K562 (cell line): ENCODE measurements at regions not wholly inside any gene's neighbourhood (a gene's known extent, or its start where the extent isn't known, plus 50 kb on each side); places are given as distances from the start of the nearest gene placed in this dataset.
A peak's percentile ranks its signal among the peaks of the same experiment; 100 is the strongest.

Source experiments
- ATAC-seq: fragments of 200-7000 bp; cut with Tn5 transposase; 3 replicates; pipeline ENCODE4 v1.9.1; 2020; ENCODE audit warnings: moderate library complexity
- BruUV-seq: library from RNA; stranded (reverse); fragments of 400-500 nt; replicated peaks from 2 replicates; lab custom pipeline; 2021; lab: Mats Ljungman, UMichigan
- CTCF ChIA-PET: fragments of 300-600 bp; formaldehyde crosslinking; extraction: SDS; loops from one replicate; lab custom pipeline; 2021; ENCODE audit warnings: low intra/inter-chr PET ratio; lab: Yijun Ruan, JAX
- POLR2A ChIA-PET: fragments of 300-600, 350-650 bp; sonication (Branson Sonifier 250); formaldehyde crosslinking; extraction: SDS; loops from one replicate; lab custom pipeline; 2021; ENCODE audit warnings: antibody characterized with exemption, inconsistent platforms; lab: Yijun Ruan, JAX
- DNase-seq, 4 experiments: peaks; one replicate each; pipeline versions ENCODE4 v3.0.0 to v3.0.0-alpha.2; 2011 to 2018; ENCODE audit warnings: low spot score in 3 of 4, mixed read lengths in 3 of 4; ENCODE audit errors: extremely low read depth in 1 of 4
- FAIRE-seq: peaks from 2 replicates; lab custom pipeline; 2011; peaks lifted over from hg19 to GRCh38; lab: Jason Lieb, UNC
- H2AFZ ChIP-seq: 2 replicates; pipeline ENCODE4 v1.6.0; 2011; ENCODE audit warnings: low read depth, low read length, control low read depth, inconsistent platforms
- H3K27ac ChIP-seq: fragments of 200-600 bp; 3 replicates; pipeline ENCODE4 v1.8.0; 2011; ENCODE audit warnings: low read depth, mild to moderate bottlenecking, control low read depth, inconsistent platforms, low read length, moderate library complexity, mixed read lengths; ENCODE audit errors: extremely low read depth
- H3K27me3 ChIP-seq, 2 experiments: fragments of 300-600 bp in 1 of 2; 2 replicates in 1 of 2; 3 replicates in 1 of 2; pipeline versions ENCODE4 v1.6.0 to v1.8.0; 2011; ENCODE audit warnings: inconsistent platforms in 2 of 2, low read length in 2 of 2, mild to moderate bottlenecking in 1 of 2, mixed read lengths in 1 of 2, moderate library complexity in 1 of 2; ENCODE audit not compliant: control insufficient read depth in 2 of 2, insufficient read depth in 2 of 2
- H3K36me3 ChIP-seq: fragments of 300-600 bp; 3 replicates; pipeline ENCODE4 v1.8.0; 2011; ENCODE audit warnings: mild to moderate bottlenecking, low read length, inconsistent platforms; ENCODE audit not compliant: control insufficient read depth, insufficient read depth
- H3K4me1 ChIP-seq, 2 experiments: fragments of 200-600 bp in 1 of 2; replicated peaks in 1 of 2; 2 replicates in 1 of 2; 3 replicates in 1 of 2; pipeline versions ENCODE4 v1.5.1 to v1.8.0; 2011; ENCODE audit warnings: inconsistent platforms in 2 of 2, low read length in 2 of 2, mild to moderate bottlenecking in 1 of 2, mixed read lengths in 1 of 2, moderate library complexity in 1 of 2; ENCODE audit not compliant: control insufficient read depth in 2 of 2, insufficient read depth in 2 of 2
- H3K4me2 ChIP-seq: 2 replicates; pipeline ENCODE4 v1.6.1; 2011; ENCODE audit warnings: low read length, control low read depth, inconsistent platforms, mixed read lengths; ENCODE audit not compliant: insufficient read depth
- H3K4me3 ChIP-seq: fragments of 200-600 bp; sonication (generic), shearing (Covaris generic); 2 replicates; pipeline ENCODE4 v1.5.1; 2016; ENCODE audit warnings: control low read depth, inconsistent platforms
- H3K79me2 ChIP-seq: fragments of 200-600 bp; 3 replicates; pipeline ENCODE4 v1.8.0; 2011; ENCODE audit warnings: low read length, inconsistent platforms; ENCODE audit not compliant: control insufficient read depth, insufficient read depth
- H3K9ac ChIP-seq, 2 experiments: 2 replicates each; pipeline versions ENCODE4 v1.6.0 to v1.6.1; 2011; ENCODE audit warnings: low read depth in 2 of 2, low read length in 2 of 2, control low read depth in 1 of 2, inconsistent platforms in 1 of 2, mild to moderate bottlenecking in 1 of 2, mixed read lengths in 1 of 2; ENCODE audit not compliant: insufficient read depth in 1 of 2
- H3K9me1 ChIP-seq: one replicate; pipeline ENCODE4 v1.6.0; 2011; ENCODE audit warnings: inconsistent platforms, mild to moderate bottlenecking, low read length, moderate library complexity; ENCODE audit not compliant: control insufficient read depth, insufficient read depth
- H3K9me3 ChIP-seq: replicated peaks from 2 replicates; pipeline ENCODE4 v1.5.1; 2011; ENCODE audit warnings: low read depth, low read length, inconsistent platforms; ENCODE audit not compliant: control insufficient read depth, insufficient read depth
- H4K20me1 ChIP-seq: replicated peaks from 2 replicates; pipeline ENCODE4 v1.6.1; 2011; ENCODE audit warnings: low read length, inconsistent platforms, mixed read lengths; ENCODE audit not compliant: control insufficient read depth, insufficient read depth
- AFF1 ChIP-seq, 2 experiments: fragments of 450-650 bp; IDR thresholded peaks; 2 replicates each; pipeline ENCODE4 v1.6.1; 2018; ENCODE audit warnings: mild to moderate bottlenecking in 2 of 2, low read depth in 1 of 2; ENCODE audit not compliant: partially characterized antibody in 2 of 2
- ARID1B ChIP-seq: fragments of 450-650 bp; IDR thresholded peaks from 2 replicates; pipeline ENCODE4 v1.6.1; 2016; ENCODE audit warnings: antibody characterized with exemption, mild to moderate bottlenecking, inconsistent platforms
- FUS ChIP-seq: fragments of 200-400 bp; formaldehyde crosslinking; optimal IDR thresholded peaks from 2 replicates; pipeline ENCODE3; 2017; ENCODE audit warnings: low read depth, low read length
- HIVEP1 ChIP-seq: fragments of 250-450 bp; sonication (Bioruptor Pico); IDR thresholded peaks from 2 replicates; pipeline ENCODE4 v1.4.0; 2020; ENCODE audit warnings: mild to moderate bottlenecking
- KDM1A ChIP-seq, 2 experiments: fragments of 450-650 bp; IDR thresholded peaks; 2 replicates each; pipeline ENCODE4 v1.6.1; 2016; ENCODE audit warnings: mild to moderate bottlenecking in 2 of 2
- KLF6 ChIP-seq: fragments of 250-450 bp; sonication (Bioruptor Pico); IDR thresholded peaks from 2 replicates; pipeline ENCODE4 v1.4.0; 2020; ENCODE audit warnings: mild to moderate bottlenecking, moderate library complexity, borderline replicate concordance
- RBM25 ChIP-seq: fragments of 200-400 bp; formaldehyde crosslinking; IDR thresholded peaks from 2 replicates; pipeline ENCODE4 v1.6.1; 2018; ENCODE audit warnings: low read length, low read depth, moderate library complexity; ENCODE audit not compliant: severe bottlenecking
- RFX7 ChIP-seq: fragments of 250-450 bp; sonication (Bioruptor Pico); IDR thresholded peaks from 2 replicates; pipeline ENCODE4 v1.5.1; 2021; ENCODE audit warnings: mild to moderate bottlenecking
- SIRT6 ChIP-seq: IDR thresholded peaks from one replicate; pipeline ENCODE4 v1.6.1; 2012; ENCODE audit warnings: low read depth, mild to moderate bottlenecking, control low read depth, inconsistent platforms, low read length, moderate library complexity
- SMARCA4 ChIP-seq: fragments of 450-650 bp; IDR thresholded peaks from 2 replicates; pipeline ENCODE4 v1.6.1; 2016
- SMARCC2 ChIP-seq: fragments of 450-650 bp; IDR thresholded peaks from 2 replicates; pipeline ENCODE4 v1.6.1; 2017; ENCODE audit warnings: antibody characterized with exemption, moderate library complexity, mild to moderate bottlenecking, low read depth
- UBTF ChIP-seq, 2 experiments: IDR thresholded peaks; 2 replicates each; pipeline ENCODE4 v1.6.1; 2012; ENCODE audit warnings: improper control_type of control experiment in 2 of 2, low read depth in 2 of 2, low read length in 2 of 2, borderline replicate concordance in 1 of 2
- whole genome bisulfite sequencing: fragments of 100-300 bp; shearing (Covaris generic); methylation state at CpG from one replicate; pipeline ENCODE4 v1.1.6; 2016; ENCODE audit warnings: low coverage, mixed read lengths; ENCODE audit not compliant: insufficient coverage; ENCODE audit errors: missing lambda C conversion rate; 5-methylcytosine and 5-hydroxymethylcytosine counted together
- in situ Hi-C: fragments of 300-500 bp; cut with MboI; formaldehyde crosslinking; loops from 4 replicates; pipeline ENCODE4 v1.15.0; 2018; ENCODE audit warnings: inconsistent platforms, mixed read lengths
- intact Hi-C: fragments of 100-400 bp; cut with micrococcal nuclease; formaldehyde crosslinking; loops from 2 replicates; pipeline ENCODE4 v1.14.2; 2022

- Histone ChIP-seq H3K9me3 (no peaks in the 10 kb centered on the region), H4K20me1 (no peaks in the 10 kb centered on the region), H3K27me3 (peaks cover 0 to 12% of the 10 kb centered on the region in 2 experiments; a peak in 2 of 5 replicates), H3K4me1 (peaks cover 0 to 8% of the 10 kb centered on the region in 2 experiments; a peak in 2 of 5 replicates), H2AFZ (no peak overlapping the region), H3K9me1 (no peaks in the 10 kb centered on the region), H3K4me2 (no peak overlapping the region)
- POLR2A ChIA-PET, result interaction anchor here (0.9 to 1.0 kb wide), 2 partner anchors 9 to 120 kb away, joined by 3 to 4 read pairs; no protein-coding TSS in a partner anchor
- DNase-seq (no peak), FAIRE-seq (no peak), ATAC-seq (no peak)
- intact Hi-C loops (no loop called here), in situ Hi-C loops (no loop called here)
- no TSS peak for BruUV-seq
- TF ChIP-seq SMARCC2, result no peak
- no peak for TF ChIP-seq KLF6 (CRISPR knock-in tag)
- no peak for TF ChIP-seq SMARCA4
- TF ChIP-seq KDM1A (IDR thresholded peaks at IDR 0.05), result peak in 1 of 2 experiments; percentile 18; a peak in 1 of 4 replicates
- peak; percentile 55 for TF ChIP-seq RBM25
- TF ChIP-seq RFX7, result no peak
- TF ChIP-seq HIVEP1 (CRISPR knock-in tag), result no peak
- TF ChIP-seq SIRT6, result no peak
- no peak for TF ChIP-seq AFF1 (IDR thresholded peaks at IDR 0.05; ENCODE audit: low read depth in 1 of 2, partially characterized antibody in 2 of 2)
- no peak for TF ChIP-seq UBTF (IDR thresholded peaks at IDR 0.05; ENCODE audit: borderline replicate concordance in 1 of 2, low read depth in 2 of 2, low read length in 2 of 2)
- no peak for TF ChIP-seq ARID1B
- no peak for TF ChIP-seq FUS
- TF ChIP-seq, all 486 proteins: peak for 2
- 5% methylated on average over 14 of the region's 14 CpGs for WGBS
- Histone ChIP-seq H3K4me3 (no peak overlapping the region), H3K27ac (no peak overlapping the region), H3K36me3 (no peaks in the 10 kb centered on the region), H3K79me2 (no peaks in the 10 kb centered on the region), H3K9ac (no peak overlapping the region)
- CTCF ChIA-PET, result no interaction called here
Observed at GRCh38 chr20:17884307-17885003, 84.1 kb downstream of the SNX5 start.
